Right lobe of liver (tissue), 6 donors: ENCODE measurements at regions not wholly inside any gene's neighbourhood (a gene's known extent, or its start where the extent isn't known, plus 50 kb on each side); places are given as distances from the start of the nearest gene placed in this dataset.

Source experiments
- ATAC-seq, 4 donors: fragments of 200-7000 bp; cut with Tn5 transposase; one replicate each; pipeline ENCODE4 v1.9.1; 2020; ENCODE audit warnings: mild to moderate bottlenecking in 4 of 4, moderate library complexity in 4 of 4
- DNase-seq, 3 donors: peaks; one replicate each; pipeline ENCODE4 v3.0.0-alpha.2; 2020
- H3K27ac ChIP-seq, 3 donors: fragments of 200-600 bp; one replicate each; pipeline ENCODE4 v1.8.0; 2022
- H3K27me3 ChIP-seq, 2 donors: fragments of 200-600 bp; one replicate each; pipeline ENCODE4 v1.8.0; 2022
- H3K36me3 ChIP-seq, 4 donors: fragments of 200-600 bp; sonication (generic) in 1 of 4; one replicate each; pipeline versions ENCODE4 v1.5.1 to v1.8.0; 2017 to 2022; ENCODE audit warnings: control low read depth in 1 of 4
- H3K4me1 ChIP-seq, 4 donors: fragments of 200-600 bp; sonication (generic) in 1 of 4; one replicate each; pipeline versions ENCODE4 v1.5.1 to v1.8.0; 2017 to 2022; ENCODE audit warnings: control low read depth in 1 of 4
- H3K4me3 ChIP-seq, 3 donors: fragments of 200-600 bp; one replicate each; pipeline ENCODE4 v1.8.0; 2022
- H3K9me3 ChIP-seq, 4 donors: fragments of 200-600 bp; sonication (generic) in 1 of 4; one replicate each; pipeline versions ENCODE4 v1.5.1 to v1.8.0; 2017 to 2022; ENCODE audit warnings: control low read depth in 1 of 4
- POLR2A ChIP-seq: fragments of 450-650 bp; IDR thresholded peaks from one replicate; pipeline ENCODE4 v1.6.1; 2017; ENCODE audit warnings: antibody characterized with exemption, mild to moderate bottlenecking
- whole genome bisulfite sequencing: methylation state at CpG from one replicate; pipeline ENCODE4 v1.1.6; 2018; ENCODE audit warnings: low coverage, low lambda C conversion rate; ENCODE audit not compliant: insufficient coverage; ENCODE audit errors: missing lambda C conversion rate; 5-methylcytosine and 5-hydroxymethylcytosine counted together
- intact Hi-C, 2 donors: fragments of 100-400 bp; cut with DNase I; formaldehyde crosslinking; loops; one replicate each; pipeline versions ENCODE4 v1.11.2 to v1.14.1; 2022
- TF ChIP-seq, protein P1 (sequence below), 4 donors: fragments of 200-600 bp in 3 of 4; fragments of 450-650 bp in 1 of 4; IDR thresholded peaks; one replicate each; pipeline versions ENCODE4 v1.5.1 to v1.8.0; 2016 to 2022; ENCODE audit warnings: antibody characterized with exemption in 4 of 4, mild to moderate bottlenecking in 2 of 4
- donor health status: DM: no; HTN: yes; CAD: no.
- donor health status: DM: no; HTN: no; CAD: no.
- donor health status: DM: no; HTN: no; CAD: no.
- donor health status: DM: no; HTN: yes; CAD: no.
- donor health status: DM: no; HTN: yes; CAD: no.

DNA sequence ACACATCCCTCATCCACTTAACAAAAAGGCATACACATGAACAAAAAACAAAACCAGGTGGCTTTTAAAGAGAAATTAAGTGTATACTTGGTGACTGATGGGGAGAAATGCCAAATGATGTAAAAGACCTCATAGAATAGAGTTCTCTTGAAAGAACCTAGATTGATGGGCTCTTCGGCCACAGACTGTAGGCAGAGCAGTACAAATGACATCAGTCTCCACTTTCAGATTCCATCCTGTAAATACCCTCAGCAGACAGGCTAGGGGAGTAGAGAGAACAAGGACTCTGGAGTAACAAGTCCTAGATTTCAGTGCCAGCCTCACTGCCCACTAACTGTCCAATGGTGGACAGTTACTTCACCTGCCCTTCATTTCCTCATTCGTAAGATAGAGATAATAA, 203.8 kb downstream of the MZT1 start:
- intact Hi-C loops, result no loop called here
- TF ChIP-seq POLR2A, result no peak
- TF ChIP-seq, protein P1, sequence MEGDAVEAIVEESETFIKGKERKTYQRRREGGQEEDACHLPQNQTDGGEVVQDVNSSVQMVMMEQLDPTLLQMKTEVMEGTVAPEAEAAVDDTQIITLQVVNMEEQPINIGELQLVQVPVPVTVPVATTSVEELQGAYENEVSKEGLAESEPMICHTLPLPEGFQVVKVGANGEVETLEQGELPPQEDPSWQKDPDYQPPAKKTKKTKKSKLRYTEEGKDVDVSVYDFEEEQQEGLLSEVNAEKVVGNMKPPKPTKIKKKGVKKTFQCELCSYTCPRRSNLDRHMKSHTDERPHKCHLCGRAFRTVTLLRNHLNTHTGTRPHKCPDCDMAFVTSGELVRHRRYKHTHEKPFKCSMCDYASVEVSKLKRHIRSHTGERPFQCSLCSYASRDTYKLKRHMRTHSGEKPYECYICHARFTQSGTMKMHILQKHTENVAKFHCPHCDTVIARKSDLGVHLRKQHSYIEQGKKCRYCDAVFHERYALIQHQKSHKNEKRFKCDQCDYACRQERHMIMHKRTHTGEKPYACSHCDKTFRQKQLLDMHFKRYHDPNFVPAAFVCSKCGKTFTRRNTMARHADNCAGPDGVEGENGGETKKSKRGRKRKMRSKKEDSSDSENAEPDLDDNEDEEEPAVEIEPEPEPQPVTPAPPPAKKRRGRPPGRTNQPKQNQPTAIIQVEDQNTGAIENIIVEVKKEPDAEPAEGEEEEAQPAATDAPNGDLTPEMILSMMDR (IDR thresholded peaks at IDR 0.05), result no peak
- H3K27me3 ChIP-seq, result no peaks in the 10 kb centered on the region
- H3K9me3 ChIP-seq, result no peaks in the 10 kb centered on the region
- no peaks in the 10 kb centered on the region for H3K36me3 ChIP-seq
- WGBS, result 73% methylated on average over 2 of the region's 2 CpGs
- H3K4me1 ChIP-seq, result no peaks in the 10 kb centered on the region
- no peak overlapping the region for H3K4me3 ChIP-seq
- no peak overlapping the region for H3K27ac ChIP-seq
- no peak for ATAC-seq
- DNase-seq, result no peak

DNA sequence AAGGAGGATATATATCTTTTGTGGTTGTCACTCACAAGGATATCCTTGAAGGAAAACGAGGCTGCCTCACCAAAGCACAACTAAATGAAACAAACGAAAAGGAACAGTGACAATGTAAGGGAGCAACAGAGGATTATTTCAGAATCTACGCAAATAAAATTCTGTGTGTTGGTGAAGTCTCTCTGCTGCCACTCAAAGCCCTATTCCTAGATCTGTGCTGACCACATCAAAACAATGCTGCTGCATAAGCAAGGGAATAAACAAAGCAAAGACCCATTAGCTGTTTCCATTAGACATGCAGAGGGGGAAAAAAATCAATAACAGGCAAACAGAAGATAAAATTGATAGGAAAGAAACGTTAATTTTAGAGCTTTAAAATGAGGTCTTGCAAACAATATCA, 204.4 kb downstream of the MZT1 start:
- TF ChIP-seq, protein P1 (IDR thresholded peaks at IDR 0.05), result no peak
- TF ChIP-seq POLR2A, result no peak
- WGBS, result 44% methylated on average over 4 of the region's 4 CpGs
- no peaks in the 10 kb centered on the region for H3K4me1 ChIP-seq
- no peaks in the 10 kb centered on the region for H3K27me3 ChIP-seq
- H3K27ac ChIP-seq, result no peak overlapping the region
- intact Hi-C loops, result no loop called here
- no peaks in the 10 kb centered on the region for H3K9me3 ChIP-seq
- no peak overlapping the region for H3K4me3 ChIP-seq
- ATAC-seq (no peak), DNase-seq (no peak)
- no peaks in the 10 kb centered on the region for H3K36me3 ChIP-seq

DNA sequence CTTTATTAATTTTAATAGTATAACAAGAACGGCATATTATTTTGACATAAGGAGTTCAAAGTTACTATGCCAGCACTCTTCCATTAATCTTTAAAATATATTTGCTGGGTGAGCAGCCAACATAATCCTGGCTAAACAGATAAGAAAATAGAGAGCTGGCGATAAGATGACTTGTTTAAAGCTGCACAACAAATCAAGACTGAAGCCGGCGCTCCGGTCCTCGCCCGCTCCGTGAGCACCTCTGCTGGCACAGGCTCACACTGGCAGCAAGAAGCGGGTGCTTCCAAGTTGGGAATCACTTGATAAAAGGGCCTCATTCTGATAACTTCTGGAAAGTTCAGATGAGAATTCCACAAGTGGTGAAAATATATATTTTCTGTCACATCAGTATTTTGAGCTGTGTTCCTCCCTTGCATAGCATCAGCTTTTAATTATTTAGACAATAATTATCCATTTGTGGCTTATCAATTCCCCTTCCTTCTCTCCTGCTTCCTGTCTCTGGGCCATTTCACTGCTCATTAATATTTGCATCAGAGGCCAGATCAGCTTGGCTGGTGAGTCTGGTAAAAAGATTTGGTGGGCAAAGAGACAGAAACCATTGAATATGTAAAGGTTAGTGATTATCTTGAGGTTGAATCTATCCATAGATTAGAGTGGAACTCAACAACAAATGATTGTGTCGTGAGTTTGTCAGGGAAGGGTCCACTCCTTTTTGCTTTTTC, 205.3 kb downstream of the MZT1 start:
- no peaks in the 10 kb centered on the region for H3K36me3 ChIP-seq
- no peak overlapping the region for H3K27ac ChIP-seq
- H3K4me1 ChIP-seq, result no peaks in the 10 kb centered on the region
- WGBS, result 70% methylated on average over 10 of the region's 10 CpGs
- no peaks in the 10 kb centered on the region for H3K27me3 ChIP-seq
- DNase-seq, result no peak
- no peak overlapping the region for H3K4me3 ChIP-seq
- ATAC-seq, result no peak
- H3K9me3 ChIP-seq, result no peaks in the 10 kb centered on the region
- intact Hi-C loops, result no loop called here
- no peak for TF ChIP-seq POLR2A
- TF ChIP-seq, protein P1 (IDR thresholded peaks at IDR 0.05), result no peak

DNA sequence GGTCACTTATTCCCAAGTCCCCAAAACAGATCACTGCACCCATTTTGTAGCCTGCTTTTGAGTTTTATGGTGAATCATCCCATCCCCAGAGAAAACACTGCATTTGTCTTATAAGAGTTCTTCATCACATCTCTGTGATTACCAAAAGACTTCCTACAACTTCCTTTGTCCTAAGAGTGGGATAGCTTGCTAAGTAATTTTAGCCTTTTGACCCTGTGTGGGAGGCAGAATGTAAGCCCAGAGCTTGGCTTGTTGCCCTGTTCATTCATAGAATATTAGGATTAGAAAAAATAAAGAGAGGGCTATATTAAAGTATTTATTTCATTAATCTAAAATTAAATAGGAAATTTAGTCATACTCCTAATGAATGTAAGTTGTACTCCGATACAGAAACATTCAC, 213.3 kb downstream of the MZT1 start:
- Histone ChIP-seq H3K4me1 (no peaks in the 10 kb centered on the region), H3K27ac (no peak overlapping the region), H3K27me3 (no peaks in the 10 kb centered on the region), H3K4me3 (no peak overlapping the region), H3K9me3 (no peaks in the 10 kb centered on the region), H3K36me3 (no peaks in the 10 kb centered on the region)
- 0% methylated on average over 1 of the region's 1 CpG for WGBS
- TF ChIP-seq, protein P1 (IDR thresholded peaks at IDR 0.05), result no peak
- TF ChIP-seq POLR2A, result no peak
- intact Hi-C loops, result no loop called here
- DNase-seq (no peak), ATAC-seq (peak in 1 of 4 donors; percentile 23)
